NCI-H2081 treated with DMSO at 0.1 percent for 48 hours (cell line): ENCODE measurements at regions not wholly inside any gene's neighbourhood (a gene's known extent, or its start where the extent isn't known, plus 50 kb on each side); places are given as distances from the start of the nearest gene placed in this dataset.

Experiments
- DNase-seq: peaks from one replicate; lab custom pipeline; 2025; lab: John Stamatoyannopoulos, UW

DNA sequence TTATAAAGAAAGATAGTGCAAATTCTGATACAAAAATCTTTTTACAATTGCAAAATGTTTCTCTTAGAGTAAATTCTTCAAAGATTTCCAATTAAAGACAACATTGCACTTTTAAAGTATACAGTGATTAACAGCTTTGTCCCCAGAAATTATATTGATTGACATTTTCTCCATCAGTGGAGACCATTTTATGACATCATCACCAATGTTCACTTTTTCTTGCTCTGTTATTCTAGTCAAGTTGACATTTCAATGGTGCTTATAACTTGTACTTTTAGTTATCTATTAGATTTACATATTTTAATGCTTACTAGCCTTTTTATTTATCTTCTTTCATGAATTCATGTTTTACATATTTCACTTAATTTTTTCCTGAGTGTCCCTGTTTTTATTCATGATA, 524.8 kb downstream of the HAO1 start:
- no peak for DNase-seq

- no peak for DNase-seq
Observed at GRCh38 chr20:7416382-7416781, 523.9 kb downstream of the HAO1 start.

- DNase-seq: no peak
Observed at GRCh38 chr20:7420345-7420744, 519.9 kb downstream of the HAO1 start.

- DNase-seq: peak; percentile 17
Observed at GRCh38 chr20:7426890-7427496, 513.3 kb downstream of the HAO1 start.

- DNase-seq: no peak
Observed at GRCh38 chr20:7428946-7429345, 511.3 kb downstream of the HAO1 start.

GRCh38 chr20:7432612-7433011, 507.6 kb downstream of the HAO1 start:
- DNase-seq: no peak

DNA sequence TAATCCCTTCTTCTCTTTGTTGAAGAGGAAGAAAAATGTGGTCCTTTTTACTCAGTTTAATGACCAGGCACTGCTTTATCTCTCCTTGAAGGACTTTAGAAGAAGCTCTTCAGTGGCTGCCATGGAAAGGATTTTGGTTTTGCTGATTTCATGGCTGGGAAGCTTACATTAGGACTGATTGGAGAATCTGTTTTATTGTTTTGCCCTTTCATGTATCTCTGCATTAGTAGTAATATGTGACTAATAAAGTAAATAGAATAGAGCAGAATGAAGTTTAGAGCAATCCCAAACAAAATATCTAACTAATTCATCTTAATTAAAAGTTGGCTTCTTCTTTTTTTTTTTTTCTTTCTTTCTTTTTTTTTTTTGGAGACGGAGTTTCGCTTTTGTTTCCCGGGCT, 502.9 kb downstream of the HAO1 start:
- no peak for DNase-seq

DNA sequence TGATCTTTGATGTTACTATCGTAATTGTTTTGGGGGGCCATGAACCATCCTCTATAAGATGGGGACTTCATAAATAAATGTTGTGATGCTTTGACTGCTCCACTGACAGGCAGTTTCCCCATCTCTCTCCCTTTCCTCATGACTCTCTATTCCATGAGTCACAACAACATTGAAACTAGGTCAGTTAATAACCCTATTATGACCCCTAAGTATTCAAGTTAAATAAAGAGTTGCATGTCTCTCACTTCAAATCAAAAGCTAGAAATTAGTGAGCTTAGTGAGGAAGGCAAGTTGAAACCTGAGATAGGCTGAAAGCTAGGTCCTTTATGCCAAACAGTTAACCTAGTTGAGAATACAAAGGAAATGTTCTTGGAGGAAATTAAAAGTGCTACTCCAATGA, 491.0 kb downstream of the HAO1 start:
- DNase-seq: no peak

DNA sequence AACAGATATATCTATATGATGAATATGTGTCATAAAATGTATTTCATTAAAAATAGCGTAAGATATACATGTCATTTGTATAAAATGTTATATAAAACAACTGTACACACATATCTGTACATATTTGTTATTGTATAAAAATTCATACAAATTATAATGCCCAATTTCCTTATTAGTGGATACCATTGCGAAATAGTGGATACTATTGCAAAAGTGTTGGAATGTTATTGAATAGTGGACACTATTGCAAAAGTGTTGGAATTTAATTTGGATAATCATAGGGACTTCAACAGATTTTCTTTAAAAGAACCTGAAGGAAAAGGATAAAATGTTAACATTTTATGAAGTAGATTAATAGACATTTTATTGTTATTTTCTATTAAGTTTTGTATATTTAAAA, 487.4 kb downstream of the HAO1 start:
- no peak for DNase-seq

DNA sequence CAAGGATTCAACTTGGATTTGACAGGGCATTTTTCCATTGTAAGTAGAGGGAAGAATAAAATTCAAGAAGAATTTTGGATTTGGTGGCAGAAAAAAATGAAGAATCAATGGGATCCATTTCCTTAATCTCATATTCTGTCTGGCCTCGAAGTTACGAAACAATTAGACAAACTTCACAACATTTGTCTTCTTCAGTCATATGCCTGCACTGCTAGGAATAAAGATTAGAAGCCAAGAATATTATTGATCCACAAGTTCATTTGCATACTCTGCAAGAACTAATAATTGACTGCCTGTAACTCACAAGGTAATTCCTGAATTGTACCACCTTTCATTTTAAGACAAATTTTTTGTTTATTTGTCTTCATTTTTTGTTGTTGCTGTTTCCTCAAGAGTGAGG, 486.2 kb downstream of the HAO1 start:
- DNase-seq: no peak

DNA sequence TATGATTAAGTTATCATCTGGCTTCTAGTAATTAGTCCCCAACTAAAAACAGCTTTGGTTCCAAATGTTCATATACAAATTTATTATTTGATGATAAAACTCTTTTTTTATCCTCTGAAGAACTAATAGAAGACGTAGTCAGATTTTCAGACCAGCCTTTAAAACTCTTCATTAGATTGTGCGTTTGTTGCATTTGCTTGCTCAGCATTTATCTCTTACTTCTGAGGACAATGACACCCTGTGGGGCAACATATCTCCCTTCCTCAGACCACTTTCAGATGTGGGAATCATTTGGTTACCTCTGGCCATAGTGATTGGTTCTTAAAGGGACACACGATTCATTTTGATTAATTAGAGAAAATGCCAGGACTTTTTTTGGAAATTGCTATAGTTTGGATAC, 481.8 kb downstream of the HAO1 start:
- DNase-seq: no peak

- DNase-seq: peak; percentile 4
Observed at GRCh38 chr20:7459083-7459482, 481.2 kb downstream of the HAO1 start.

- DNase-seq: no peak
Observed at GRCh38 chr20:7463290-7463689, 477.0 kb downstream of the HAO1 start.

DNA sequence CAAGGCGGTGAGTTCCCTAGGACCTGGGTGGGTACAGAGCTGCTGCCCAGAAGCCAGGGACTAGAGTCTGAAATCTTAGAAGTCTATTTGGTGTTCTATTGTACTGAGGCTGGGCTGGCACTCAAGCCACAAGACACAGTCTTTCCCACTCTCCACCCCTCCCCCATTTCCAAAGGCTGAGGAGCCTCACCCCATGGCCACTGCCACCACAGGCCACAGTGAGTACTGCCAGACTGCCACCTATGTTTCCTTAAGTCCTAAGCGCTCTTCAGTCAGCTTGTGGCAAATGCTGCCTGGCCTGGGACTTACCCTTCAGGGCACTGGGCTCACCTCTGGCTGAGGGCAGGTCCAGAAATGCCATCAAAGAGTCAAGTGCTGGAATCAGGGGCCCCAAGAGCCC, 469.3 kb downstream of the HAO1 start:
- DNase-seq: no peak

DNA sequence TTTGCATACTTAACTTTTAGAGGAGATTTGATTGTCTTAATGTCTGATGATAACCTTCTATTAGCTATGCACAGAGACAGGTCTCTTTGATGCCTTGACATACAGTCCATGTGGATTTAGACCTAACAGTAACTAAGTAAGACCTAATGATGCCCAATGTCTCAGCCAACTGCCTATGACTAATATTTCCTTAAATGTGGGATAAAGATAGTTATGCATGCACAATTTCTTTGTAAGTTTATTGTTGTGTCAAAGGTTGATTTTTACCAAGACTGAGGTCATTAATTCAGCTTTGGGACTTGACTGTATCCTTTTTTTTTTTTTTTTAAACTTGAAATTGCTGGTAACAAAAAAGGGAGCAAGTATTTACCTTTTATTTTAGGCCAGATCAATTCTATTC, 450.0 kb downstream of the HAO1 start:
- DNase-seq: no peak

DNA sequence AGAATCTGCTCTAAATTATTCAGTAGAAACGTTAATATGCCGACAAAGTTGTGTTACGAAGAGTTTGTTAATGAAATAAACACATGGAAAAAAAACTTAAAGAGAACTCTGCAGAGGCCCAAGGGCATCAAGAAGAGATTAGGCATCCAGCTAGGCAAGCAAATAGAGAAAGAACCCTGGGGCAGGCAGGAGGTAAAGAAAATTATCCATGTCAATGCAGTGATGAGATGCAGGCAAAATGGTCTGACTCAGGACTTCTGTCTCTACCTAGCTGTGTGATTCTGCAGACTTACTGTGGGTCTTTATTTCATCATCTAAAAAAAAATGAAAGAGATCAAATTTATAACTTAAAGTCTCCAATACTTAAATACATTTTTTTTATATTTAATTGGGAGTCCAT, 448.0 kb downstream of the HAO1 start:
- no peak for DNase-seq

DNA sequence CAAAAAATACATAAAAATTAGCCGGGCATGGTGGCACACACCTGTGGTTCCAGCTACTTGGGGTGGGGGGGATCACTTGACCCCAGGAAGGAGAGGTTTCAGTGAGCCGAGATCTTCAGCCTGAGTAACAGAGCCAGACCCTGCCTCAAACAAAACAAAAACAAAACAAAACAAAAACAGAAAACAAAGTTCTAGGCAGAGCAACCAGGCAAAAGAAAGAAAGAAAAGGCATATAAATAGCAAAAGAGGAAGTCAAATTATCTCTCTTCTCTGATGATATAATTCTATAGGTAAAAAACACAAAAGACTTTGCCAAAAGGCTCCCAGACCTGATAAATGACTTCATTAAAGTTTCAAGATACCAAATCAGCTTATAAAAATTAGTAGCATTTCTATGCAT, 446.9 kb downstream of the HAO1 start:
- no peak for DNase-seq

- DNase-seq: no peak
Observed at GRCh38 chr20:7496394-7496991, 443.8 kb downstream of the HAO1 start.

GRCh38 chr20:7497985-7498384, 442.3 kb downstream of the HAO1 start:
- DNase-seq: no peak

- no peak for DNase-seq
Observed at GRCh38 chr20:7499201-7499600, 441.1 kb downstream of the HAO1 start.

- DNase-seq: no peak
Observed at GRCh38 chr20:7500231-7500663, 440.0 kb downstream of the HAO1 start.

GRCh38 chr20:7503501-7503900, 436.8 kb downstream of the HAO1 start:
- DNase-seq: no peak

DNA sequence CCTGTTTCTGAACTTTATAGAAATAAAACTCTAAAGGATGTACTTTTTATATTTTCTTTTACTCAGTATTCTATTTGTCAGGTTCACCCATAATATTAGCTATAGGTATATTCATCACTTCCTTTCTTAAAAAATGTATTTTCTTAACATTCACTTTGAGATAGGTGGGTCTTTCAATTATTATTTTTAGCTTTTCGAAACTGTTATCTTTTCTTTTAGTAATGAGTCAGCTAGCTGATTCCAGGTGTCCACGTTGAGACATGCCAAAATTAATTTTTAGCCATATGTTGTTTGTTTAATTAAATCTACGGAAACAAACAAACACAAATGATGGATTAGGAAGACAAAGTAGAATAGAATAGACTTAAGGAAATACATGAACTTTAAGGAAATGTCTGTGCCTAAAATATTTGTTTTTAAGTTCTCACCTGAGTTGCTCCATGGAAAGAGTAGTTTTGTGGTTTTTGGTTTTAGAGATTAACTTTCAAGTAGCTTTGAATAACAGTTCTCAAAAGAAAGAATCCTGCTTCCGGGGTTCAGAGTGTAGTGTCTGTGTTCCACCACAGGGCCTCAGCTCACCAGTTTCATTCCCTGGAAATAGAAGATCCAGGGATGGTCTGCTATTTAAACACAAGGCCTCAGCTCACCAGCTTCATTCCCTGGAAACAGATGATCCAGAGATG, 435.0 kb downstream of the HAO1 start:
- DNase-seq: no peak

- no peak for DNase-seq
Observed at GRCh38 chr20:7505835-7506221, 434.4 kb downstream of the HAO1 start.
